ENCODE measurements at regions not wholly inside any gene's neighbourhood (a gene's known extent, or its start where the extent isn't known, plus 50 kb on each side); places are given as distances from the start of the nearest gene placed in this dataset.

DNA sequence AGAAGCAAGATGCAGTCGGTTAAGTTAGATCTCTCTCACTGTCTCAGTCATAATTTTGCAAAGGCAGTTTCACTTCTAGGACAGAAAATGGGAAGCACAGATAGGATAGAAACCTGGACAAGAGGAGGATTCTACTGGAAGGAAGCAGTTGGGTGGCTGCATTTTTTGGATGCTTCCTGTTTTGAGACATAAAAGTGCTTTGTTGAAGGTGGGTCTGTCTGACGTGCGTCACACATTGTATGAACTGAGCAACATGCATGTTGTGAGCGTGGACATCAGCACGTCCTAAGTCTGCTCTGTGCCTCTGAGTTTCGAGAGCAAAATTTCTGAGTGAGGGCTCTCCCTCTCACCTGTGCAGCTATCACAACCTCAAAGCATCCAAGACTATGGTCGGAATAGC, 68.7 kb upstream of the SNX9 start:
- H3K4me1 ChIP-seq (replicated peaks): no peaks in the 10 kb centered on the region
- intact Hi-C loops (cut with DNase I): loop anchor here (10.0 kb wide), 1 partner anchor 190 kb away; no protein-coding TSS in a partner anchor
- H3K9me3 ChIP-seq: no peaks in the 10 kb centered on the region
- no peaks in the 10 kb centered on the region for H3K36me3 ChIP-seq
- WGBS: 94% methylated on average over 7 of the region's 7 CpGs
- no peak overlapping the region for H3K4me3 ChIP-seq
- H3K27me3 ChIP-seq (replicated peaks; ENCODE audit: insufficient read depth): no peaks in the 10 kb centered on the region
- no peak for DNase-seq (ENCODE audit: low spot score)
- TF ChIP-seq, protein P1, sequence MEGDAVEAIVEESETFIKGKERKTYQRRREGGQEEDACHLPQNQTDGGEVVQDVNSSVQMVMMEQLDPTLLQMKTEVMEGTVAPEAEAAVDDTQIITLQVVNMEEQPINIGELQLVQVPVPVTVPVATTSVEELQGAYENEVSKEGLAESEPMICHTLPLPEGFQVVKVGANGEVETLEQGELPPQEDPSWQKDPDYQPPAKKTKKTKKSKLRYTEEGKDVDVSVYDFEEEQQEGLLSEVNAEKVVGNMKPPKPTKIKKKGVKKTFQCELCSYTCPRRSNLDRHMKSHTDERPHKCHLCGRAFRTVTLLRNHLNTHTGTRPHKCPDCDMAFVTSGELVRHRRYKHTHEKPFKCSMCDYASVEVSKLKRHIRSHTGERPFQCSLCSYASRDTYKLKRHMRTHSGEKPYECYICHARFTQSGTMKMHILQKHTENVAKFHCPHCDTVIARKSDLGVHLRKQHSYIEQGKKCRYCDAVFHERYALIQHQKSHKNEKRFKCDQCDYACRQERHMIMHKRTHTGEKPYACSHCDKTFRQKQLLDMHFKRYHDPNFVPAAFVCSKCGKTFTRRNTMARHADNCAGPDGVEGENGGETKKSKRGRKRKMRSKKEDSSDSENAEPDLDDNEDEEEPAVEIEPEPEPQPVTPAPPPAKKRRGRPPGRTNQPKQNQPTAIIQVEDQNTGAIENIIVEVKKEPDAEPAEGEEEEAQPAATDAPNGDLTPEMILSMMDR (IDR thresholded peaks at IDR 0.05): no peak
- TF ChIP-seq POLR2A (IDR thresholded peaks at IDR 0.05) (no peak), POLR2AphosphoS5 (IDR thresholded peaks at IDR 0.05) (no peak)
- no peak overlapping the region for H3K27ac ChIP-seq

- intact Hi-C loops (cut with DNase I): loop anchor here (5.0 to 10.0 kb wide), 2 partner anchors 190 to 317 kb away; no protein-coding TSS in a partner anchor
- Histone ChIP-seq H3K4me1 (replicated peaks) (no peaks in the 10 kb centered on the region), H3K27me3 (replicated peaks; ENCODE audit: insufficient read depth) (no peaks in the 10 kb centered on the region), H3K36me3 (no peaks in the 10 kb centered on the region), H3K9me3 (no peaks in the 10 kb centered on the region), H3K27ac (no peak overlapping the region), H3K4me3 (no peak overlapping the region)
- no peak for DNase-seq (ENCODE audit: low spot score)
- TF ChIP-seq POLR2AphosphoS5 (IDR thresholded peaks at IDR 0.05) (no peak), POLR2A (IDR thresholded peaks at IDR 0.05) (no peak)
- TF ChIP-seq, protein P1 (IDR thresholded peaks at IDR 0.05): no peak
- WGBS: 78% methylated on average over 12 of the region's 12 CpGs
Observed at GRCh38 chr6:157755032-157755745, 67.9 kb upstream of the SNX9 start.

DNA sequence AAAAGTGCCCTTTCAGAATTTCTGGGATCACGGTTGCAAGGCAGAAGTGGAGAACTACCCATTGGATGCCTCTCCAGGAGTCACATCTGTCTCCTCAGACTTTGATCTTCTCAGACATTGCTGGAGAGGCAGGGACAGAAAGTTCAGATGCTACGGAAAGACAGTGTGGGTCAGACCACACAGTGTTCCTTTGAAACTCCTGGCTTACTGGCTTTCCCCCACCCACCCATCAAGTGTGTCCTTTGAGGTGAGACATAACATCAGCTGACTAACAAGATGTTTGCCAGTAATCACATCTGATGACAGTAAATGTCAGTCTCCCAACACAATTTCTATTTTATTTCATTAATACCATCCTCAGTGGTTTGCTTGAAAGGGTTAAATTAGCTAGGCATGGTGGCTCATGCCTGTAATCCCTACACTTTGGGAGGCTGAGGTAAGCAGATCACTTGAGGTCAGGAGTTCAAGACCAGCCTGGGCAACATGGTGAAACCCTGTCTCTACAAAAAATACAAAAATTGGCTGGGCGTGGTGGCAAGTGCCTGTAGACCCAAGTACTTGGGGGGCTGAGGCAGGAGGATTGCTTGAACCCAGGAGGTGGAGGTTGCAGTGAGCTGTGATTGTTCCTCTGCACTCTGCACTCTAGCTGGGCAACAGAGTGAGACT, 67.2 kb upstream of the SNX9 start:
- H3K36me3 ChIP-seq: no peaks in the 10 kb centered on the region
- no peak for DNase-seq (ENCODE audit: low spot score)

GRCh38 chr6:157756708-157757429, 66.2 kb upstream of the SNX9 start:
- Histone ChIP-seq H3K27me3 (replicated peaks; ENCODE audit: insufficient read depth) (no peaks in the 10 kb centered on the region), H3K27ac (peak overlapping the region; percentile 44 to 62), H3K4me1 (replicated peaks) (no peaks in the 10 kb centered on the region), H3K4me3 (peak overlapping the region in 1 of 2 donors; percentile 2), H3K36me3 (no peaks in the 10 kb centered on the region), H3K9me3 (no peaks in the 10 kb centered on the region)
- 22% methylated on average over 19 of the region's 19 CpGs for WGBS
- intact Hi-C loops (cut with DNase I): loop anchor here (2.0 to 10.0 kb wide), 3 partner anchors 116 to 315 kb away; no protein-coding TSS in a partner anchor
- no peak for TF ChIP-seq POLR2A (IDR thresholded peaks at IDR 0.05)
- peak; percentile 82 for TF ChIP-seq POLR2AphosphoS5 (IDR thresholded peaks at IDR 0.05)
- TF ChIP-seq, protein P1 (IDR thresholded peaks at IDR 0.05): peak; percentile 69 to 87 (median 84)
- peak; percentile 89 for DNase-seq (ENCODE audit: low spot score)

More for the DNA sequence above, 67.2 kb upstream of the SNX9 start:
- 83% methylated on average over 3 of the region's 3 CpGs for WGBS
- TF ChIP-seq, protein P1 (IDR thresholded peaks at IDR 0.05): no peak
- TF ChIP-seq POLR2A (IDR thresholded peaks at IDR 0.05) (no peak), POLR2AphosphoS5 (IDR thresholded peaks at IDR 0.05) (no peak)
- Histone ChIP-seq H3K9me3 (no peaks in the 10 kb centered on the region), H3K4me1 (replicated peaks) (no peaks in the 10 kb centered on the region), H3K27me3 (replicated peaks; ENCODE audit: insufficient read depth) (no peaks in the 10 kb centered on the region), H3K27ac (no peak overlapping the region), H3K4me3 (no peak overlapping the region)
- intact Hi-C loops (cut with DNase I): loop anchor here (2.0 to 10.0 kb wide), 3 partner anchors 117 to 316 kb away; no protein-coding TSS in a partner anchor

Data from prostate gland (tissue), 2 donors.